ENCODE measurements at regions not wholly inside any gene's neighbourhood (a gene's known extent, or its start where the extent isn't known, plus 50 kb on each side); places are given as distances from the start of the nearest gene placed in this dataset.
"Not testable (repeated sequence)": the region's sequence is repeated elsewhere in the genome, so short reads cannot be mapped to it uniquely, and the experiment has no call there.

GRCh38 chr4:9702696-9703095 lies 78.7 kb upstream of the DRD5 start:
- not testable (repeated sequence) for DNase-seq

- DNase-seq, result peak in 22 of 56 donors; percentile 1 to 59 (median 16)
Observed at GRCh38 chr4:9703391-9703790, 78.0 kb upstream of the DRD5 start.

DNA sequence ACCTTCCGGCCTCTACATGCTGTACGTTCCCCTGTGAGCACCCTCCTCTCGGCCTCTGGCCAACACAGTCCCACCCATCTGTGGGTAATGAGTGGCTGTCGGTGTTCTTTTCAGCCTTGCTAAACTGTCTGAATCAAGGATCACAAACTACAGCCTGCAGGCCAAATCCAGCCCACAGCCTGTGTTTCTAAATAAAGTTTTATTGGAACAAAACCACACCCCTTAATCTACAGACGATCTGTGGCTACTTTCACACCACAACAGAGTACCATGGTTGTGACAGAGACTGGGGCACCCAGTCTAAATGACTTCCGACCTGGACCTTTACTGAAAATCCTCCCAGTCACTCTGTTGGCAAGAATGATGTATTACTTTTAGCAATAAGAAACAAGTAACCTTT lies 77.3 kb upstream of the DRD5 start:
- DNase-seq, result not testable (repeated sequence)

DNA sequence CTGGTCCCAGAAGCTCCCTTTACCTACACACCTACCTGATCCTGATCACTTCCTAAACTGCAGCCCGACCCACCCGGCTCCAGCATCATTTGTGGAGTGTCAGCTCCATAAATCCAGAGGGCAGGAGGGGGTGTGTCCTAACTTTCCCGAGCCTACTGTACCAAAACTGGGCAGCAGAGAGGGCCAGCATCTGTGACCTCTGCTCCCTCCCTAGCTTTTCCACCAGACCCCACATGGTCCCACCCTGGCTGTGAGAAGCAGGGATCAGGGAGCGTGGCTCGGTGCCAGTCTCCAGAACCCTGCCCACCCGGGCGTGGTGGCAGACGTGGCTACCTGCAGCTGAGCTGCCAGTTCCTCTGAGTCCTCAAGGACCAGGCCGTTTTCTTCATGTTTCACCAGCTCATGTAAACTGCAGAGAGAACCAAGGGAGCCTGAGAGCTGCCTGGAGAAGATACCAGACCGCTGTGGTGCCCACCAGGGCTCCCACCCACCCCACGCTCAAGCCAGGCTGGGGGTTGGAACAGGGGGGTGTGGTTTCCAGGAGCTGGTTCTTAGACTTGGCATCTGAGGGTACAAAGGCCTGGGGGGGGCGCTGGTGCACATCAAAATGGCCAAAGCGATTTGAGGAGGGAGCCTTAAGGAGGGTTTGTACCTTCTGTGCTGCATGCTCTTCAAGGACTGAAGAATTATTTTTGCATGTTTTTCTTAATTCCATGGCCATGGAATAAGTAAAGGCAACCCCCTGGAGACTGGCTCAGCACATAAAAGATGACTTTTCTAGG lies 76.7 kb upstream of the DRD5 start:
- DNase-seq, result no peak

GRCh38 chr4:9707281-9707680 lies 74.2 kb upstream of the DRD5 start:
- DNase-seq, result not testable (repeated sequence)

DNA sequence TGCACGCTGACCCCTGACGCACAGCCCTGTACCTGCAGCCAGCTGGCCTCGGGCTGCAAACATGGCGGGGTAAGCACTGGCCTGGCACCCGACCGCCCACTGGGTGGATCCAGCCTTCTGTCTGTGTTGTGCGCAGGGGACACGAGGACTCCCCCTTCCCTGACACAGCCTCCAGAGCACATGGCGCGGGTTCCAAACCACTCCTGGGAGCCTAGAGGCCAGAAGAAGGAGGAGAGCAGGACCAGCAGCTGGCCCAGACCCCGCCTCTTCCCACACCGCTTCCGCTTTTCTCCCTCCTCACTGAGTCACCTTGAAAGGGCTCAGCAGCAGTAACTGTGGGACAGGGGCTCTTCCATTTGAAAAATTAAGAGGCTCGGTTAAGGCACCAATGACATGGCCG lies 73.5 kb upstream of the DRD5 start:
- not testable (repeated sequence) for DNase-seq

DNA sequence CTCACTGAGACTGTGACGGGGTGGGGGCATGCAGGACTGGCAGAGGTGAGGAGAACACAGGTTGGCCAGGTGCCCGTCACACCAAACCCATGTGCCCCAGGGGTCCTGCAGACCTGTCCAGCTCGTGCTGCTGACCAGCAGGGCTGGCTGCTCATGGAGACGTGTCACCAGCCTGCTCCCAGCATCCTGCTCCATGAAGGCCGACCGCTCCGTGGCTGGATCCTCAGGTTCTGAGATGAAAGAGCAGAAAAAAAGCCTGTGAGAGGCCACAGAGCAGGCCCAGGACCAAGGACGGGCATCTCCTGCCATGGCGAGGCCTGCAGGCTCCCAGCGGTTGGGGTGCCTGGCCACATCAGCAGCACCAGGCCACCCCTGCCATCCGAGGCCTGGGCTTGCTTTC lies 71.7 kb upstream of the DRD5 start:
- no peak for DNase-seq

DNA sequence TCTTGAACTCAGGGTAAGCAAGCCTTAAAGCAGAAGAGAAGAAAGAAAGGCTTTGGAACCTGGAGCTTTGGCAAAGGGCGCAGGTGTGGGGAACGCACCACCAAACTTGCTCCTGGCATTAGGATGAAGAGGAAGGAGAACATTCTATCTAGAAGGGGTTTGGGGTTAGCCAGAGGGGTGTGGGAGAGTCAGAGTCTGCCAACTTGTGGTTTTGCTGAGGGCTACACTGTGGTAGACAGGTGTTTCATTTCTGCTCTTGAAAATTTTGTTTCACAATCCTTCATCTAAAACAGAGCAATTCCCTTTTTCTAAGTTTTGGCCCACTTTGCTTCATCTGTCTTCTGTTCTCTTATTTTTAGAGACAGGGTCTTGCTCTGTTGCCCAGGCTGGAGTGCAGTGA lies 66.2 kb upstream of the DRD5 start:
- DNase-seq, result not testable (repeated sequence)

DNA sequence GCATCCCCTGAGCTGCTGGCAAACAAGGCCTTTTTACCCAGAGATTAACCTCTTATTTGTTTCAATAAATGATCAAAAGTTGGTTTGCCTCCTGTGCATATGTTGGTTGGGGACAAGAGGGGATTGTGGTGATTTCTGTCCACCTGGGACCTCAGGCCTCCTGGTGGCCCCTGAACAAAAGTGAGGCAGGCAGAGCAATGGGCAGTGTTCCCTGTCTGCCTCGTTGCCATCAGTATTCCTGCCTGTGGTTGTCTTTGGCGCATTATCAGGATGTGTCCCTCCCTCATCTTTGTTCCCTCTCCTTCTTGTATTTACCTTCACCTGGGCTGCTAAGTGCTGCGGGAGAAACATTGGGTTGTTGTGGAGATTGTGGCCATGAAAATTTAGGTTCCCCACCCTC lies 65.3 kb upstream of the DRD5 start:
- DNase-seq, result no peak

GRCh38 chr4:9718246-9718939 lies 63.0 kb upstream of the DRD5 start:
- not testable (repeated sequence) for DNase-seq

- not testable (repeated sequence) for DNase-seq
Observed at GRCh38 chr4:9722131-9722530, 59.3 kb upstream of the DRD5 start.

Data from nucleus accumbens (tissue), 56 donors.